DOHH2 (cell line): ENCODE measurements at regions not wholly inside any gene's neighbourhood (a gene's known extent, or its start where the extent isn't known, plus 50 kb on each side); places are given as distances from the start of the nearest gene placed in this dataset.

Experiments
- EZH2phosphoT487 ChIP-seq: fragments of 200-600 bp; sonication (generic); IDR thresholded peaks from 2 replicates; pipeline ENCODE4 v1.6.1; 2017; ENCODE audit warnings: borderline replicate concordance, mild to moderate bottlenecking, antibody characterized with exemption, low read length, moderate library complexity, mixed read lengths
- TF ChIP-seq, protein P1 (sequence below): fragments of 200-600 bp; sonication (generic); IDR thresholded peaks from one replicate; pipeline ENCODE4 v1.5.1; 2014; ENCODE audit warnings: antibody characterized with exemption, mild to moderate bottlenecking, low read depth, low read length; ENCODE audit not compliant: poor library complexity, severe bottlenecking

DNA sequence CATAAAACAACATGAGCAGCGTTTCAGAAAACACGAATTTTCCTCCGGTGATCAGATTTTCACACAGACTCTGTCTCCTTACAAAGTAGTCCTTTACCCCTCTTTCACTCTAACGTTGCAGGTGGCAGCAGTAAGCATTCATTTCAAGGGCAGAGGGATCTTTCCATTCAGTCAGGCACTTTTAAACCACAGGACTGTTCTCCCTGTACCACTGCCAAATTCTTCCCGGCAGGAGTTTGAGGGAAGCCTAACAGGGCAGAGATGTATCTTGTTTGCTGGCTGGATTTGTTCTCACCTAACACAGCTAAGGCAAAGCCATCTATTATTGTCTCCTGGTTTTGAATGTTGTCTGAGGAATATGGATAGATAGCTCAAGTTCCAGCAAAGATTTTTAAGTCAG lies 1187.3 kb upstream of the SEL1L start:
- TF ChIP-seq, protein P1, sequence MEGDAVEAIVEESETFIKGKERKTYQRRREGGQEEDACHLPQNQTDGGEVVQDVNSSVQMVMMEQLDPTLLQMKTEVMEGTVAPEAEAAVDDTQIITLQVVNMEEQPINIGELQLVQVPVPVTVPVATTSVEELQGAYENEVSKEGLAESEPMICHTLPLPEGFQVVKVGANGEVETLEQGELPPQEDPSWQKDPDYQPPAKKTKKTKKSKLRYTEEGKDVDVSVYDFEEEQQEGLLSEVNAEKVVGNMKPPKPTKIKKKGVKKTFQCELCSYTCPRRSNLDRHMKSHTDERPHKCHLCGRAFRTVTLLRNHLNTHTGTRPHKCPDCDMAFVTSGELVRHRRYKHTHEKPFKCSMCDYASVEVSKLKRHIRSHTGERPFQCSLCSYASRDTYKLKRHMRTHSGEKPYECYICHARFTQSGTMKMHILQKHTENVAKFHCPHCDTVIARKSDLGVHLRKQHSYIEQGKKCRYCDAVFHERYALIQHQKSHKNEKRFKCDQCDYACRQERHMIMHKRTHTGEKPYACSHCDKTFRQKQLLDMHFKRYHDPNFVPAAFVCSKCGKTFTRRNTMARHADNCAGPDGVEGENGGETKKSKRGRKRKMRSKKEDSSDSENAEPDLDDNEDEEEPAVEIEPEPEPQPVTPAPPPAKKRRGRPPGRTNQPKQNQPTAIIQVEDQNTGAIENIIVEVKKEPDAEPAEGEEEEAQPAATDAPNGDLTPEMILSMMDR: no peak
- TF ChIP-seq EZH2phosphoT487: no peak
